MCF 10A (cell line): ENCODE measurements at regions not wholly inside any gene's neighbourhood (a gene's known extent, or its start where the extent isn't known, plus 50 kb on each side); places are given as distances from the start of the nearest gene placed in this dataset.

Experiments used
- BruUV-seq: library from RNA; stranded (reverse); fragments of 400-500 nt; replicated peaks from 2 replicates; lab custom pipeline; 2021; lab: Mats Ljungman, UMichigan
- CTCF ChIA-PET: fragments of 300-600 bp; sonication (Branson Sonifier 250); formaldehyde crosslinking; extraction: SDS; loops from one replicate; lab custom pipeline; 2021; ENCODE audit warnings: antibody characterized with exemption, inconsistent platforms; lab: Yijun Ruan, JAX
- POLR2A ChIA-PET: fragments of 300-600, 350-650 bp; sonication (Branson Sonifier 250); formaldehyde crosslinking; extraction: SDS; loops from one replicate; lab custom pipeline; 2020; ENCODE audit warnings: antibody characterized with exemption, inconsistent platforms; lab: Yijun Ruan, JAX
- DNase-seq: peaks from one replicate; pipeline ENCODE4 v3.0.0-alpha.2; 2018; ENCODE audit not compliant: unreplicated experiment
- H3K27ac Mint-ChIP-seq: one replicate; pipeline ENCODE4 v1.8.0; 2022; ENCODE audit warnings: mild to moderate bottlenecking, low read depth, mixed read lengths; ENCODE audit not compliant: unreplicated experiment
- H3K27me3 Mint-ChIP-seq: one replicate; pipeline ENCODE4 v1.8.0; 2022; ENCODE audit warnings: mixed read lengths; ENCODE audit not compliant: insufficient read depth, unreplicated experiment
- H3K36me3 Mint-ChIP-seq: one replicate; pipeline ENCODE4 v1.8.0; 2022; ENCODE audit warnings: mild to moderate bottlenecking, moderate library complexity, mixed read lengths; ENCODE audit not compliant: insufficient read depth, unreplicated experiment
- H3K4me1 Mint-ChIP-seq: one replicate; pipeline ENCODE4 v1.8.0; 2022; ENCODE audit warnings: mixed read lengths; ENCODE audit not compliant: insufficient read depth, unreplicated experiment
- H3K4me3 Mint-ChIP-seq: one replicate; pipeline ENCODE4 v1.8.0; 2022; ENCODE audit warnings: mild to moderate bottlenecking, moderate library complexity, mixed read lengths; ENCODE audit not compliant: unreplicated experiment
- H3K9me3 Mint-ChIP-seq: one replicate; pipeline ENCODE4 v1.8.0; 2022; ENCODE audit warnings: mixed read lengths; ENCODE audit not compliant: unreplicated experiment
- CTCF ChIP-seq: fragments of 200-600 bp; IDR thresholded peaks from one replicate; pipeline ENCODE4 v1.8.0; 2022; ENCODE audit warnings: antibody characterized with exemption, mild to moderate bottlenecking; ENCODE audit not compliant: unreplicated experiment
- intact Hi-C: fragments of 100-400 bp; cut with micrococcal nuclease; formaldehyde crosslinking; loops from 2 replicates; pipeline ENCODE4 v1.14.1; 2022

DNA sequence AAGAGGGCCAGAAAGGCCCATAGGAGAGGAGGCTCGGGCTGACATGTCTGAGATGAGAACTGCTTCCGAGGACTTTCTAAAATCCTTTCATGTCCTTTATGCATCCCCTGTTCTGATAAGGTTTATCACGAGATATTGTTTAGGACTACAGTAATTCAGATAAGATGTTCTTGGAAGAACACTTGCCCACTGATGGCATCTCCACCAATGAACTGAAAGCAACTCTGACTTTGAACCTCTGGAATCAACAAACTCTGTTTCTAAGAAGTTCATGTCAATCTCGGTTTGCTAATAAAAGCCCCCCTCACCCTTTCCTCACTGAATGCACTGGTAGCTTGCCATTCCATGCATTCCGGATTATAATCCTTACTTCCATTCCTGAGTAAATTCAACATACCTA lies 90.9 kb downstream of the FGF9 start:
- no peak for DNase-seq
- Mint-ChIP-seq H3K36me3 (no peaks in the 10 kb centered on the region), H3K9me3 (no peaks in the 10 kb centered on the region), H3K27ac (no peak overlapping the region), H3K4me1 (no peaks in the 10 kb centered on the region), H3K4me3 (no peak overlapping the region), H3K27me3 (no peaks in the 10 kb centered on the region)
- no TSS peak for BruUV-seq
- TF ChIP-seq CTCF, result no peak
- ChIA-PET POLR2A (no interaction called here), CTCF (no interaction called here)
- intact Hi-C loops, result loop anchor here (10.0 kb wide), 1 partner anchor 127 kb away; no protein-coding TSS in a partner anchor

DNA sequence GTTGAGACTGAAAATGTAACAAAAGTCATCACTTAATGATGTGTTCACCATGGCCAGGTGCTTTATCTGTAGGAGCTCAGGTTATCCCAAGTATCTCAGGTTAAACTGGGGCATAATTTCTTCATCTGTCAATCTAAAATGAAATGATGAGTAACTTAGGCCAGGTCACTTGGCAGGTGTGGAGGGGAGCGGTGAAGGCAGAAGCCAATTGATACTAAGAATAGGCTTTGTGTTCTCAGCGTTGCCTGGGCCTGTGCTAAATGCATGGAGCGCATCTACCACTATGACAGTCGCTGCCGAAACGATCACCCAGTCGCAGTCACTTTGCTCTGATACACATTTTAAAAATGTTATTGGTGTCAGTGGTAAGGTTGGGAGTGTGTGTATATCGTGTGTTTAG lies 91.6 kb downstream of the FGF9 start:
- Mint-ChIP-seq H3K27ac (no peak overlapping the region), H3K9me3 (no peaks in the 10 kb centered on the region), H3K4me3 (no peak overlapping the region), H3K4me1 (no peaks in the 10 kb centered on the region), H3K36me3 (no peaks in the 10 kb centered on the region), H3K27me3 (no peaks in the 10 kb centered on the region)
- intact Hi-C loops, result loop anchor here (10.0 kb wide), 1 partner anchor 128 kb away; no protein-coding TSS in a partner anchor
- ChIA-PET CTCF (no interaction called here), POLR2A (no interaction called here)
- no peak for TF ChIP-seq CTCF
- no peak for DNase-seq
- BruUV-seq, result no TSS peak

DNA sequence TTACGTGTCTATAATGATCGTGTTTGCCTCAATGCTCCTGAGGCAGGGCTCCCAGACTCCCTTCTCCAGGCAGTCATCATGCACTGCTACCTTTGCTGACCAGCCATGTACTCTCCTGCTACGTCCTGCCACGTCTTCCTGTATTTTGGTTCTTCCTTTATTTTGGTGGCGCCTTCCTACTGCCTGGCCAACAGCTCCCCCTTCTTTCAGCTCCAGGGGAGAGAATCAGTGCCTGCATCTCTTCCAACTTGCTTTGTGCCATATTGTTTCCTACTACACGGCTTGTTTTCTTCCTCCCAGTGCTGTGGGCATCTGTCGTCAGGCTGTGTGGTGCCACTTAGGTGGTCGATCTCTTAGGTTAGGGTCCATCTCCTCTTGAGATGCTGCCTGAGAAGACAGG lies 96.2 kb downstream of the FGF9 start:
- Mint-ChIP-seq H3K4me1 (no peaks in the 10 kb centered on the region), H3K36me3 (no peaks in the 10 kb centered on the region), H3K27ac (no peak overlapping the region), H3K4me3 (no peak overlapping the region), H3K27me3 (no peaks in the 10 kb centered on the region), H3K9me3 (peaks cover 8% of the 10 kb centered on the region)
- DNase-seq, result no peak
- no TSS peak for BruUV-seq
- intact Hi-C loops, result loop anchor here (10.0 kb wide), 1 partner anchor 132 kb away; no protein-coding TSS in a partner anchor
- ChIA-PET POLR2A (no interaction called here), CTCF (interaction anchor here (0.6 kb wide), 1 partner anchor 242 kb away, joined by 3 read pairs; no protein-coding TSS in a partner anchor)
- no peak for TF ChIP-seq CTCF

DNA sequence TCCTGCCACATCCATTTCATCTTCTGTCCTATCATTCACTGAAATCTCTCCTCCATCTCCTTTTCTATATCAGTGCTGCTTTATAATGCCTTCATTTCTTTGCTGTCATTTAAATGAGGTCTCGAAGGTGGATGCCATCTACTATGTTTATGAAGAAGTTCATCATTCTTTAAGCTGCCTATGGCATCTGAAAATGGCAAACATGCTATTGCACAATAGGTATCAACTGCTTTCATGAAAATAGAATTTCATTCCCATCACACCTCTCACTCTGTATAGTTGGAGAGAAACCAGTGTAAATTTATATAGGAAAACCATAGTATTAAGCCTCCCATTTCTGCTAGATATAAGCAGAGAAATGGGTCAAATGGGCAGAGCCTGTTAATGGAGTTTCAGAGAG lies 100.2 kb downstream of the FGF9 start:
- no peaks in the 10 kb centered on the region for H3K27me3 Mint-ChIP-seq
- ChIA-PET POLR2A (no interaction called here), CTCF (no interaction called here)
- no peak overlapping the region for H3K27ac Mint-ChIP-seq
- H3K4me3 Mint-ChIP-seq, result no peak overlapping the region
- no peak for DNase-seq
- TF ChIP-seq CTCF, result no peak
- BruUV-seq, result no TSS peak
- intact Hi-C loops, result no loop called here
- H3K9me3 Mint-ChIP-seq, result peaks cover 8% of the 10 kb centered on the region
- no peaks in the 10 kb centered on the region for H3K36me3 Mint-ChIP-seq
- no peaks in the 10 kb centered on the region for H3K4me1 Mint-ChIP-seq
